ENCODE measurements at regions not wholly inside any gene's neighbourhood (a gene's known extent, or its start where the extent isn't known, plus 50 kb on each side); places are given as distances from the start of the nearest gene placed in this dataset.

DNA sequence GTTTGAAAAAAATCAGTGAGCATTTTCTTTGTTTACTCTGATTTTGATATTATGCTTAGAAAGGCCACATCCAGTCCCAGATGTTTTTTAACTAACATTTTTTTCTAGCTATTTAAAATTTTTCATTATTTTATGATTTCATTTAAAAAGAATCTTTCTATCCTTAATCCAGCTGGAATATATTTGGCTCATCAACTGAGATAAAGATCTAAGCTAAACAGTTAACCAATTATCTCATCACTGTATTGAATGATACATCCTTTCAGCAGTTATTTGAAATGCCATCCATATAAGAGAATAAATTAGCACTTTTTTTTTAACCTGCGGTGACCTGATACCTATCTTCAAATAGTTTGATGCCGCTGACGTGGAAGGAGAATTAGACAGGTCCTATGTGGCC is 245.5 kb upstream of the COPS8 start:
- TF ChIP-seq POLR2A (IDR thresholded peaks at IDR 0.05; ENCODE audit: low read length), result no peak
- TF ChIP-seq GATA1 (IDR thresholded peaks at IDR 0.05; ENCODE audit: low read depth, low read length), result no peak

Measured in erythroblast (primary cell).